ENCODE measurements at regions not wholly inside any gene's neighbourhood (a gene's known extent, or its start where the extent isn't known, plus 50 kb on each side); places are given as distances from the start of the nearest gene placed in this dataset.
"Not testable (repeated sequence)": the region's sequence is repeated elsewhere in the genome, so short reads cannot be mapped to it uniquely, and the experiment has no call there.

DNA sequence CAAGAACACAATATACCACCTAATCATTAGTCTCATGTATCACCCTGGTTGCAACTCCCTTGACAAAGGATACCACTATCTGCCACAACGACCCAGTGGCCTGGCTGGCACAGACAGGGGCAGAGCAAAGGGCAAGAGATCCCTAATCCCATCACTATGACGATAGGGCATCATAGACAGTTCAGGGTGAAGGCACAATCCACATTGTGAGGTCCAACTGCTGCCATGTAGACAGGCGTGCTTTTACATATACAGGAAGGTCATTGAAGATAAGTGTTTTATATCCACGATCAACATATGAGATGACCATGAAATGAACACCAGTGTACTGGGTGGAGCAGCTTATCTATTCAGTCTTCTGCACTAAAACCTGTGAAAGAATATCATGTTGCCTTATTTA lies 94.6 kb downstream of the IGLL1 start:
- H3K27me3 ChIP-seq (ENCODE audit: control insufficient read depth in 3 of 3, insufficient read depth in 3 of 3, low read length in 3 of 3) = peaks cover 5 to 23% (median 9%) of the 10 kb centered on the region in 3 donors
- no peaks in the 10 kb centered on the region for H3K4me1 ChIP-seq (ENCODE audit: control insufficient read depth in 3 of 3, insufficient read depth in 3 of 3, low read length in 3 of 3)
- no peaks in the 10 kb centered on the region for H3K36me3 ChIP-seq (ENCODE audit: control insufficient read depth in 3 of 3, insufficient read depth in 3 of 3, low read length in 3 of 3)
- H3K4me3 ChIP-seq (ENCODE audit: low read length in 3 of 3) = no peak overlapping the region
- H3K27ac ChIP-seq (ENCODE audit: low read depth, low read length) = no peak overlapping the region
- no peak overlapping the region for H3K9ac ChIP-seq (ENCODE audit: low read depth in 1 of 3, low read length in 3 of 3)
- no peaks in the 10 kb centered on the region for H3K9me3 ChIP-seq (ENCODE audit: control insufficient read depth in 3 of 3, low read length in 3 of 3)

DNA sequence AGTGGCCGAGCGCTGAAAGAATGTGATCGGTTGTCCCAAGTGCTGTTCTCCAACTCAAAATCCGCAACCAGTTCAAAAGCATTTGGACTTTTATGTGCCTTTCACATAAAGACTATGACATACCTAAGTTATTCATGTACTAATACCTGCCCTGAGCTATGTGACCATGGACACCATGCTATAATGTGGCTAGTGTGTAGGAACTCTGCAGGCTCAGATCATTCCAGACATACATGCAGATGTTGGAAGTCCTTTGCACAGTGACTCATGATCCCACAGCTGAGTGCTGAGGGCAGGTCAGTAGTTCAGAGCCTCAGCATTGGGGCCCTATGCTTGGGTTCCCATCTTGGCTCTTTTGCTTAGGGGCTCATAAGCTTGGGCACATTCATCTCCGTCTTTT lies 95.4 kb downstream of the IGLL1 start:
- H3K9me3 ChIP-seq (ENCODE audit: control insufficient read depth in 3 of 3, low read length in 3 of 3) = no peaks in the 10 kb centered on the region
- H3K9ac ChIP-seq (ENCODE audit: low read depth in 1 of 3, low read length in 3 of 3) = no peak overlapping the region
- no peak overlapping the region for H3K4me3 ChIP-seq (ENCODE audit: low read length in 3 of 3)
- peaks cover 5 to 23% (median 9%) of the 10 kb centered on the region in 3 donors for H3K27me3 ChIP-seq (ENCODE audit: control insufficient read depth in 3 of 3, insufficient read depth in 3 of 3, low read length in 3 of 3)
- H3K27ac ChIP-seq (ENCODE audit: low read depth, low read length) = no peak overlapping the region
- no peaks in the 10 kb centered on the region for H3K4me1 ChIP-seq (ENCODE audit: control insufficient read depth in 3 of 3, insufficient read depth in 3 of 3, low read length in 3 of 3)
- H3K36me3 ChIP-seq (ENCODE audit: control insufficient read depth in 3 of 3, insufficient read depth in 3 of 3, low read length in 3 of 3) = no peaks in the 10 kb centered on the region

DNA sequence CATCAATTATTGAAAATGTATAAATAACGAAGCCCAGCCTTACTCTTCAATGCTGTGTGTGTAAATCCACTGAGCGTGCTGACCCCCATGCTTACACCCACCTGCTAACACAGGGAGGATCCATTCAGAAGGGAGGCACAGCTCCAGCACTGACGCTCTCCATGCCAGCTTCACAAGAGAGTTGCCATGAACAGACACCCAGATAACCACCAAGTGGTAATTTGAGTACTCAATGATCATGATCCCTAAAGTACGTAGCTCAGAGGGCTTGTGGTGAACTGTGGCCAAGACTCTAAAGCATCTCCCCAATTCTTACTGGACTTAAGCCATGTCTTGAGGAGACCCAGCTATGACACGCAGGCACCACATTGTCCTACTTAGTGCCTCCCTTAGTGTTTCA lies 98.7 kb downstream of the IGLL1 start:
- no peaks in the 10 kb centered on the region for H3K9me3 ChIP-seq (ENCODE audit: control insufficient read depth in 3 of 3, low read length in 3 of 3)
- no peaks in the 10 kb centered on the region for H3K4me1 ChIP-seq (ENCODE audit: control insufficient read depth in 3 of 3, insufficient read depth in 3 of 3, low read length in 3 of 3)
- no peak overlapping the region for H3K27ac ChIP-seq (ENCODE audit: low read depth, low read length)
- H3K4me3 ChIP-seq (ENCODE audit: low read length in 3 of 3) = no peak overlapping the region
- H3K9ac ChIP-seq (ENCODE audit: low read depth in 1 of 3, low read length in 3 of 3) = no peak overlapping the region
- no peaks in the 10 kb centered on the region for H3K36me3 ChIP-seq (ENCODE audit: control insufficient read depth in 3 of 3, insufficient read depth in 3 of 3, low read length in 3 of 3)
- peaks cover 5 to 18% (median 9%) of the 10 kb centered on the region in 3 donors for H3K27me3 ChIP-seq (ENCODE audit: control insufficient read depth in 3 of 3, insufficient read depth in 3 of 3, low read length in 3 of 3)

DNA sequence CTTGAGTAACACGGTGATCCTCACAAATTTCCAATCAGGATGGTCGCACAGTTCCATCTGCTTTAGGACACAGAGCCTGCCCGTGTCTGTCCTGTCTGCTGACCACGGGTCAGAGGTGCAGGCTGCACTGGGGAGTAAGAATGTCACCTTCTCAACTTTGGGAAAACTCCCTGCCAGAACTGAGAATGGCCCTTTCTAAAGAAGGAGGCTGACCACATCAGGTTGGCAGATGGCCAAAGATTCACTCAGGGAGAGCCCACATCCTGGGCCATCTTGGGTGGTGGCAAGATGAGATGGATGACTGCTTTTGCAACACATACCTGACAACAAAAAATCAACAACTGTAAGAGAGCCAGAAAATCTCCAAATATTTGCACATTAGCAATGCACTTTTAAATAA lies 101.9 kb downstream of the IGLL1 start:
- Histone ChIP-seq H3K27ac (ENCODE audit: low read depth, low read length) (no peak overlapping the region), H3K27me3 (ENCODE audit: control insufficient read depth in 3 of 3, insufficient read depth in 3 of 3, low read length in 3 of 3) (peaks cover 5 to 15% (median 6%) of the 10 kb centered on the region in 3 donors), H3K4me1 (ENCODE audit: control insufficient read depth in 3 of 3, insufficient read depth in 3 of 3, low read length in 3 of 3) (no peaks in the 10 kb centered on the region), H3K9ac (ENCODE audit: low read depth in 1 of 3, low read length in 3 of 3) (no peak overlapping the region), H3K4me3 (ENCODE audit: low read length in 3 of 3) (no peak overlapping the region), H3K36me3 (ENCODE audit: control insufficient read depth in 3 of 3, insufficient read depth in 3 of 3, low read length in 3 of 3) (no peaks in the 10 kb centered on the region), H3K9me3 (ENCODE audit: control insufficient read depth in 3 of 3, low read length in 3 of 3) (no peaks in the 10 kb centered on the region)

DNA sequence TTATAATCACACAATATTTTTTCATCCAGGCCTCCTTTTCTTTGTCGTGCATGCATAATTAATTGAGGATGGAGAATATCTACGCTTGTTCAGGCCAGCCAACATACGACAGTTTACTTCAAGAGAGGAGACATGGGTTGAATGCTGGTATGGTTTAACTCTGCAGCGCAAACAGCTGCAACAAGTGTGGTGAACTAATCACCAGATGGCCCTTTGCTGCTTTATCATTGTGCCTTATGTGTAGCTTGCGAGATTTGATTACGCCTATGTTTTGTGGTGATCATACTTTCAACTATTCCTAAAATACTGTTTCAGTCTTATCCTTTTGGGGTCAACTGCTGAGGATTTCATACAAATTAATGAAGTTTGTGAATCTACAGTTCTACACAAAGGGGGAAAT lies 105.6 kb downstream of the IGLL1 start:
- H3K27ac ChIP-seq (ENCODE audit: low read depth, low read length); H3K9me3 ChIP-seq (ENCODE audit: control insufficient read depth in 3 of 3, low read length in 3 of 3); H3K4me3 ChIP-seq (ENCODE audit: low read length in 3 of 3); H3K9ac ChIP-seq (ENCODE audit: low read depth in 1 of 3, low read length in 3 of 3); H3K36me3 ChIP-seq (ENCODE audit: control insufficient read depth in 3 of 3, insufficient read depth in 3 of 3, low read length in 3 of 3); H3K4me1 ChIP-seq (ENCODE audit: control insufficient read depth in 3 of 3, insufficient read depth in 3 of 3, low read length in 3 of 3): not testable (repeated sequence)
- H3K27me3 ChIP-seq (ENCODE audit: control insufficient read depth in 3 of 3, insufficient read depth in 3 of 3, low read length in 3 of 3) = peaks cover 0 to 10% (median 3%) of the 10 kb centered on the region in 3 donors

DNA sequence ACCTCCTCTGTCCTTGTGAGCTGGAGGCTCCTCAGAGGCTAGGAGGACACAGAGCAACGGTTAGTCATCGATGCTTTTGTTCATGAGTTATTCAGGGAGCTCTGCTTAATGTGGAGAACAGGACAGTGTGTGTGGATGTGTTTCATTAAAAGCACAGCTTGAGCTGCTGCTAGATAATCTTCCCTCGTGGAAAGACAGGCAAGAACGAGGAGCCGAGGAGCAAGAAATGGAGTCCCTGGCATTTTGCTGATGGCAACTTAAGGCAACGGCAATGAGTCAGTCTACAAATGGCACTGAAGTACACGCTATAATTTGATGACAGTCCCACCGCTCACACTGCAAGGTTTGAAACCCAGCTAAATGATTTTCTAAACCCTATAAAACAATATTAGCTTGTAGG lies 106.2 kb downstream of the IGLL1 start:
- H3K27ac ChIP-seq (ENCODE audit: low read depth, low read length) = no peak overlapping the region
- peaks cover 0 to 12% (median 3%) of the 10 kb centered on the region in 3 donors for H3K27me3 ChIP-seq (ENCODE audit: control insufficient read depth in 3 of 3, insufficient read depth in 3 of 3, low read length in 3 of 3)
- no peak overlapping the region for H3K4me3 ChIP-seq (ENCODE audit: low read length in 3 of 3)
- no peaks in the 10 kb centered on the region for H3K4me1 ChIP-seq (ENCODE audit: control insufficient read depth in 3 of 3, insufficient read depth in 3 of 3, low read length in 3 of 3)
- no peaks in the 10 kb centered on the region for H3K9me3 ChIP-seq (ENCODE audit: control insufficient read depth in 3 of 3, low read length in 3 of 3)
- no peak overlapping the region for H3K9ac ChIP-seq (ENCODE audit: low read depth in 1 of 3, low read length in 3 of 3)
- no peaks in the 10 kb centered on the region for H3K36me3 ChIP-seq (ENCODE audit: control insufficient read depth in 3 of 3, insufficient read depth in 3 of 3, low read length in 3 of 3)

DNA sequence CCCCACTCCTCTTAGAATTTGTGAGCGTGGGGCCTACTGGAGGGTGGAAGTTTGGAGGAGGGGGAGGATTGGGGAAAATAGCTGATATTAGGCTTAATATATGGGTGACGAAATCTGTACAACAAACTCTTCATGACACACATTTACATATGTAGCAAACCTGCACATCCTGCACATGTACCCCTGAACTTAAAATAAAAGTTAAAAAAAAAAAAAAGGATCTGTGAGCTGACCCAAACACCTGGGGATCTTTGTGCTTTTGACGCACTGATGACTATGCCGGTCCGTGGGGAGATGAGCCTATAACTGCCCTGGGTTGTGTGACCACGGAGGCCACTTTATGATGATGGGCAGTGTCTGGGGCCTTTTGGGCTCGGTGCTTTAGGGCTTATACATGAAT lies 107.7 kb downstream of the IGLL1 start:
- H3K4me3 ChIP-seq (ENCODE audit: low read length in 3 of 3); H3K36me3 ChIP-seq (ENCODE audit: control insufficient read depth in 3 of 3, insufficient read depth in 3 of 3, low read length in 3 of 3); H3K4me1 ChIP-seq (ENCODE audit: control insufficient read depth in 3 of 3, insufficient read depth in 3 of 3, low read length in 3 of 3); H3K9me3 ChIP-seq (ENCODE audit: control insufficient read depth in 3 of 3, low read length in 3 of 3); H3K27ac ChIP-seq (ENCODE audit: low read depth, low read length); H3K9ac ChIP-seq (ENCODE audit: low read depth in 1 of 3, low read length in 3 of 3): not testable (repeated sequence)
- H3K27me3 ChIP-seq (ENCODE audit: control insufficient read depth in 3 of 3, insufficient read depth in 3 of 3, low read length in 3 of 3) = peaks cover 0 to 12% (median 3%) of the 10 kb centered on the region in 3 donors

DNA sequence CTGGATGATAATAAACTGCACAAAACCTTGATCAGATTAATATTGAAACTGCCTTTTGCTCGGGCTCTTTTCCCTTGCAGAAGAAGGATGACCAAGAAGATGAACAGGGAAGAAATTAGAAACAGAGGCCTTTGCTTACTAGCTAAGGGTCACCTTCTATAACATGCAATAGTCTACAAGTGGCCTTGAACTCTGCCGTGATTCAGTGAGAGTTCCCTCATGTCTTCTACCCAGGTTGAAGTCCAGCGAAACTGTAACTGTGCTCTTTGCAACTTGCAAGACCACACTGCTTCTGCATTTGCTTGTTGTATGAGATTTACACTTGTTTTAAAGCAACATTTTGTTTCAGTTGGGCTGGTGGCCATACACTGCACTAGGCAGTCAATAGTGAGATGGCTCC lies 108.4 kb downstream of the IGLL1 start:
- Histone ChIP-seq H3K36me3 (ENCODE audit: control insufficient read depth in 3 of 3, insufficient read depth in 3 of 3, low read length in 3 of 3) (no peaks in the 10 kb centered on the region), H3K4me1 (ENCODE audit: control insufficient read depth in 3 of 3, insufficient read depth in 3 of 3, low read length in 3 of 3) (no peaks in the 10 kb centered on the region), H3K27ac (ENCODE audit: low read depth, low read length) (no peak overlapping the region), H3K27me3 (ENCODE audit: control insufficient read depth in 3 of 3, insufficient read depth in 3 of 3, low read length in 3 of 3) (peaks cover 0 to 12% (median 3%) of the 10 kb centered on the region in 3 donors), H3K4me3 (ENCODE audit: low read length in 3 of 3) (no peak overlapping the region), H3K9me3 (ENCODE audit: control insufficient read depth in 3 of 3, low read length in 3 of 3) (no peaks in the 10 kb centered on the region), H3K9ac (ENCODE audit: low read depth in 1 of 3, low read length in 3 of 3) (no peak overlapping the region)

DNA sequence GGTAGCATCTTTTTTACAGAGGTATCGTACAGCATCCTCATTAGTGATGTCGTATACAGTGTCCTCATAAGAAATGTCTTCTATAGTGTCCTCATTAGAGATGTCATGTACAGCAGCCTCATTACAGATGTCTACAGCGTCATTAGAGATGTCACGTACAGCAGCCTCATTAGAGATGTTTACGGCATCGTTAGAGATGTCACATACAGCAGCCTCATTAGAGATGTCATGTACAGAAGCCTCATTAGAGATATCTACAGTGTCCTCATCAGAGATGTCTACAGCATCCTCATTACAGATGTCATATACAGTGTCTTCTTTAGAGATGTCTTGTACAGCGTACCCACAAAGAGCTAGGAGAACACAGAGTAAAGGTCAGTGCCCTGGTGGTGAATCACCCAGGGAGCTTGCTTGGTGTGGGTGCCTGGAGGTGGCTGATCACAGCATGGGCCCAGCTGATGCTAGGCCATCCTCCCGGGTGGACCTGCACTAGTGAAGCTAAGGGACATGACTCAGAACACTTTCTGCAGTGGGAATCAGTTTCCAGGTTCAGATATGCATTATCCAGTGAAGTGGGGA lies 109.2 kb downstream of the IGLL1 start:
- Histone ChIP-seq H3K9ac (ENCODE audit: low read depth in 1 of 3, low read length in 3 of 3) (no peak overlapping the region), H3K4me3 (ENCODE audit: low read length in 3 of 3) (no peak overlapping the region), H3K27me3 (ENCODE audit: control insufficient read depth in 3 of 3, insufficient read depth in 3 of 3, low read length in 3 of 3) (peaks cover 0 to 15% (median 3%) of the 10 kb centered on the region in 3 donors), H3K27ac (ENCODE audit: low read depth, low read length) (no peak overlapping the region), H3K9me3 (ENCODE audit: control insufficient read depth in 3 of 3, low read length in 3 of 3) (no peaks in the 10 kb centered on the region), H3K36me3 (ENCODE audit: control insufficient read depth in 3 of 3, insufficient read depth in 3 of 3, low read length in 3 of 3) (no peaks in the 10 kb centered on the region), H3K4me1 (ENCODE audit: control insufficient read depth in 3 of 3, insufficient read depth in 3 of 3, low read length in 3 of 3) (no peaks in the 10 kb centered on the region)

DNA sequence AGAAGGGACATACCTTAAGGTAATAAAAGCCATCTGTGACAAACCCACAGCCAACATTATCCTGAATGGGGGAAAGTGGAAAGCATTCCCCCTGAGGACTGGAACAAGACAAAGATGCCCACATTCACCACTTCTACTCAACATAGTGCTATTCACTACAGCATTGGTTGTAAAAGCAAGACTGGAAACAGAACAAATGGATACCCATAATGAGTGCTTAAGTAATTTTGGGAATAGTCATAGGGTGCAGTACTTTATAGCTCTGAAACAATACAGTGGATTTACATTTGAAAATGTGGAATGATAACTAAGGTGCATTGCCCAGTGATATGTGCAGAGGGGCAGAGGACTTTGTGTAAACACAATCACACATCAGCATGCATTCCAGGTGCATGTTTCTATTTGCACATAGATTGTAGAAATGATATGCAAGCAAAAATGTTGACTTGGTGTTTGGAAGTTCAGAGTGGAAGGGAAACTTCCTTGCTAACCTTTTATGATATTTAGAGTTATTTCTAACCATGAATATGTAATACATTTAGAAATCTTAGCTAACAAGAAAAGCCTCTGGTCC lies 112.3 kb downstream of the IGLL1 start:
- Histone ChIP-seq H3K36me3 (ENCODE audit: control insufficient read depth in 3 of 3, insufficient read depth in 3 of 3, low read length in 3 of 3) (no peaks in the 10 kb centered on the region), H3K4me3 (ENCODE audit: low read length in 3 of 3) (no peak overlapping the region), H3K27ac (ENCODE audit: low read depth, low read length) (no peak overlapping the region), H3K27me3 (ENCODE audit: control insufficient read depth in 3 of 3, insufficient read depth in 3 of 3, low read length in 3 of 3) (peaks cover 0 to 12% (median 3%) of the 10 kb centered on the region in 3 donors), H3K9ac (ENCODE audit: low read depth in 1 of 3, low read length in 3 of 3) (no peak overlapping the region), H3K4me1 (ENCODE audit: control insufficient read depth in 3 of 3, insufficient read depth in 3 of 3, low read length in 3 of 3) (no peaks in the 10 kb centered on the region), H3K9me3 (ENCODE audit: control insufficient read depth in 3 of 3, low read length in 3 of 3) (no peaks in the 10 kb centered on the region)
